ENCODE measurements at regions not wholly inside any gene's neighbourhood (a gene's known extent, or its start where the extent isn't known, plus 50 kb on each side); places are given as distances from the start of the nearest gene placed in this dataset.

DNA sequence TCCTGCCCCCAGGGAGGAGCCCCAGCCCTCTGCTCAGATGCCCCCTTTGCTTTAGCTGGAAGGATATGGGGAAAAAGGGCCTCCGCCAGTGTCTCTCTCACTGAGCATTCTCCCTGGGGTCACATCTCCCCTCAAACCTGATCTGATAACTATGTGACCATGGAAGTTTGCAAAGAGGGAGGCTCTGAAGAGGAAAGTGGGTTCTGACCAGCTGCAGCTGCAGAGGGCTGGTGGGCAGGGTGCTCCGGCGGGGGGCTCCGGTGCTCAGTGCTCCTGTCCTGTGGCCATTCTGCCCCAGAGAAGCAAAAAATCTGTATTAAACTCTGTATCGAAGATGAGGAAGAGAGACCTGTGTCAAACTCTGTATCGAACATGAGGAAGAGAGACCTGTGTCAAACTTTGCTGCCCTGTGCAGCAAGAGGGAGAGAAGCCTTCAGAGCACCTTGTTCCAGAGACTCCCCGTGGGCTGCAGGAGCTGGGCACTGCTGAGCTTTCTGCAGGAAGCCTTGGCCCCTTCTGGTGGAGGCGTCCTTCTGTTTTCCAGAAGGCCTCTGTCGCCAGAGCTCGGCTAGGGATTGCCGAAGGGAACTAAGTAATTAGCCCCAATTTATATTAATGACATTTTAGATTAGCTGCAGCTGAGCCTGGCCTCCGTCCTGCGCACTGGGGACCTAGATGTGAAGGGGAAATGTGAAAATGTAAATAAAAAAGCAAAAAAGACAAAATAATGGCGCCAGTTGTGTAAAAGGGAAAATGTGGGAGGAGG, 186.2 kb upstream of the C1orf174 start:
- no peak for DNase-seq (ENCODE audit: low read depth in 2 of 3, low spot score in 2 of 3)

DNA sequence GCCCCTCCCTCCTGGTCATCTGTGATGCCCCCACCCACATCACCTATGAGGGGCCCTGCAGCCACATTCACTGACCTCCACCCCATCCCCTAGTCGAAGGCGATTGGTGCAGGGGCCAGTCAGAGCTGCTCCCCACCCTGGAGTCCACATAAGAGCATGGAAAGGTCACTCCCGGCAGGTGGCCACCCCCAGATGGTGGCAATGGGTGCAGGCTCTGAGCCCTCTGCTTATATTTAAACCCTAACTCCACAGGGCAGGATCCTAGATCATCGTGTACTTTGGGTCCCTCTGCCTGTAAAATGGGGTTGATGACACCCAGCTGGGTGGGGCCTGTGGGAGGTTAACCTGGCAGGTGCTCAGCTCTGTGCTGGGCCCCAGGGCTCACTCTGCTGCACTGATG, 186.8 kb upstream of the C1orf174 start:
- DNase-seq (ENCODE audit: low read depth in 2 of 3, low spot score in 2 of 3) = no peak

DNA sequence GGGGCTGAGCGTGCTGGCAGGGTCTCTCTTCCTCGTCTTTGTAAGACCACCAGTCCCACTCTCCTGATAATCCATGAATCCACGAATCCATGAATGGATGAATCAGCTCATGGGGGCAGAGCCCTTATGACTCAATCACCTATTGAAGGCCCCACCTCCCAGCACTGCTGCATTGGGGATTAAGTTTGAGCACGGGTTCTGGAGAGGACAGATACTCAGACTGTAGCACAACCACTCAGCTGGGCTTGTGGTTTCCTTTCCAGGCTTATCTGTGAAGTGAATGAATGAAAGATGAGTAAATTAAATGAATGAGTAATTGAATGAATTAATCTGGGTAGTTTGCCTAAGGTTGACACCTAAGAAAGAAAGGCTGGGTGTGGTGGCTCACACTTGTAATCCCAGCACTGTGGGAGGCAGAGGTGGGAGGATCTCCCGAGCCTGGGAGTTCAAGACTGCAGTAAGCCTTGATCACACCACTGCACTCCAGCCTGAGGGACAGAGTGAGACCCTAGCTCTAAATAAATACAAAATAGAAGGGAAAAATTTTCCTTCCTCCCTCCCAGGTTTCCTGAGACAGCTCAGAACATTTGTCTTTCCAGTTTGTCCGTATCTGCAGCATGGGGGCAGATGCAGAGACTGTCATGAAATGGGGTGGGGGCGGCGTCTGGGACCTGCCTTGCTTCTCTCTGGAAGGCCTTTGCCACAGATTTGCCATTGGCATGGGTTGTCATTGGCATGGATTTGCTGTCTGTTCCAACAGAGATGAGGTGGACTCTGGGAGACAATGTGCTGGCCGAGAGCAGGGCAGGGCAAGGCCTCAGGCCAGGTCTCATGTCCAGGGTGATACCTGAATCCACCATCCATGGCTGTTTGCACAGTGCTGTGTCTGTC, 187.7 kb upstream of the C1orf174 start:
- no peak for DNase-seq (ENCODE audit: low read depth in 2 of 3, low spot score in 2 of 3)

DNA sequence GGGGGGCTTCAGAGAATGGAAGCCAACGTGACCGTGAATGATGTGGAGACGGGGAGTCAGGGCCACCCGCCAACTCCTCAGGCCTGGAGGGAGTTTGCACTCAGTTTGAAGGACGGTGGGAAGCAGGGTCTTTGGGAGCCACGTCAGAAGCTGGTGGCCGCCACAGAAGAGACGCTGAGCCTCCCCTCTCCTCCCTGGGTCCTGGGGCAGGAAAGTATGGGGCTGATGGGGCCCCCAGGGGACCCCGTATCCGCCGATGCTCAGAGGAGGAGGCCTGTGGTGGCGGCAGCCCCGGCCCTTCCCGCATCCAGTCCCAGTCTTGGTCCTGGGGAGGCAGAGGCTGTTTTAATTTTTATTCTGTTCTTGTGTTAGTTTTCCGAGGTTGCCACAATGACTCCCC, 188.6 kb upstream of the C1orf174 start:
- DNase-seq (ENCODE audit: low read depth in 2 of 3, low spot score in 2 of 3) = no peak

DNA sequence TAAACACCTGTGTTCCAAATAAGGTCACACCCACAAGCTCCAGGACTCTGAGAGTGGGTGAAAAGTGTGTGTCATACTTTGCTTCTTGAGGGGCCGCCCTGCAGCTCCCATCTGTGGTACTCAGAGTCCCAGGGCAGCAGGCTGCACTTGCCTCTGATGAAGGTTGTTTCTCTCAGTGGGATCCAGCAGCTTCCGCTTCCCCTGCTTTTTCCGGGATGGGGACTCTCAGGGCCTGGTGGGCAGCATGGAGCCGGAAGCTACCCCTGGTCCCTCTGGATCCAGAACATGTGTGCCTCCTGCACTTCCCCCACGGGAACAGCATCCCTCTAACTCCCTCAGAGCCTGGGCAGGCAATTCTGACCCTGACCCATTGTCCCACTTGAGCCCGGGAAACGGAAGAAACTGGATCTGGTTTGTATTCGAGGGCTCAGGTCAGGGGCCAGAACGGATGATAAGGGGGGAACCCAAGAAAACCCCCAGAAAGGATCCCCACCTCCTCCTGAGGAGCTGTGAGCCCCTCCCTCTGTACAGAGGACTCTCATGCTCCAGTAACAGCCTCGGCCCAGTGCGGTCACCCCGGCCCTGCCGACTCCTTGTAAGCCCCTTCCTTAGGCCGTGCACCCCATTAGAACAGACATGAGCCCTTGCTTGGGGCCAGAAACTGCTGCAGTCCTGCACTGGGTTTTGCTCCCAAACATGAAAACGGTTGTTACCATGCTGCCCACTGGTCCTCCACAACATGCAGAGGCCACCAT, 189.5 kb upstream of the C1orf174 start:
- DNase-seq (ENCODE audit: low read depth in 2 of 3, low spot score in 2 of 3) = no peak

DNA sequence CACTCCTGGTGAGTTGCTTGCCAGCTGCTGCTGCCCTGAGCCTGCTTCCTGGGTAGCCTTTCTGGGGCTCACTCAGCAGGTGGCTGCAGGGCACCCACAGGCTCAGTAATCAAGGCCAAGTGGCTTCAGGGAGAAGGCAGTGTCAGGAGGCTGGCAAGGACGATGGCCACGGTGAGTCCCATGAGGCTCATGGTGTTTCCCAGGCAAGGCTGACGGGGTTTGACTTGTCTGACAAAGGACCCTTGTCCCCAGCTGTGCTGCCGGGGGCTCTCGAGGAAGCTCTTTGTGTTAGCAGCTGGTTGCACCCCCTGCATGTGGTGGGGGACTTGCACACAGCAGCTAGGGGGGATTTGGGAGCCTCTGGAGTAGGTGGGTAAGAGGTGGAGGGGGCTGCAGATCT, 190.5 kb upstream of the C1orf174 start:
- no peak for DNase-seq (ENCODE audit: low read depth in 2 of 3, low spot score in 2 of 3)

DNA sequence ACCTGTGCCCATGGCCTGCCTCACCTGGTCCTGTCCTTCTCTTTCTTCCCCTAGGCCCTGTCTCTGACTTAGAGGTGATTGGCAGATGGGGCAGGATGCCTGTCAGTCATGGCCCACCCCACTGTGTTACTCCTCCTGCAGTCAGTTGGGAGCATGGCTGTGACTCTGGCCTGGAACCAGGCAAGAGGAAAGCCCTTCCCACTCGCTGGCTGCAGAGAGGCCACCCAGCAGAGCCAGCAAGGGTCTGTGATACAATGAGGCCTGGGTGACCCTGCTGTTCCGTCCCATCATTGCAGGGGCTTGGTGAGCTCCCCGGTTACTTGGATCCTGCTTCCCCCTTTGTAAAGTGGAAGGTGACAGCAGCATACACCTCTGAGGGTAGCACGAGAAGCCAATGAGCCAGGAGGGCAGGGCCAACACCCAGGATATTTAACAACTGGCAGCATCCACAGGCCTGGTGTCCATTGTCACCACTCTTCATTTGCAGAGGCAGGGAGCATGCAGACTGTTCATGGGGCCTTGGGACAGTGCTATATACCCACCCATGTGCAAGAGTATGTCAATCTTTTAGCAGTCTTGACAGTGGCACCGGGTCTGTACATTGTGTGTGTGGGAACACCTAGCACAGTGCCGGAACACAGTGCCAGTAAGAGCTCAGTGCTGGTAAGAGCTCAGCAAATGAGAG, 191.0 kb upstream of the C1orf174 start:
- no peak for DNase-seq (ENCODE audit: low read depth in 2 of 3, low spot score in 2 of 3)

DNA sequence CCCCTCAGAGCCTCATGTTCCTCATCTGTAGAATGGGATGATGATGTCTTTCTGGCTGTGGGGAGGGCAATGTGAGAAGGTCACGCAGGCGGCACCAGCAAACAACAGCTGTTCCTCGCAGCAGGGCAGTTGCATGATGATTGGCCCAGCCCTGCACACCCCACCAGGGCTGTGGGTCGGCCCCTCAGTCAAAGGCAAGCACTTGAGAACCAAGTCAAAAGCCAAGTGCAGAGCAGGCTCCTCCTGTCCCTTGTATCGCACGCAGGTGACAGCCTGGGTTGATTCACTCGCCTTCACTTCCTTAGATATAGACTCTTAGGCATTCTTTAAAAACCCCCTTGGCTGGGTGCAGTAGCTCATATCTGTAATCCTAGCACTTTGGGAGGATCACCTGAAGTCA, 191.9 kb upstream of the C1orf174 start:
- no peak for DNase-seq (ENCODE audit: low read depth in 2 of 3, low spot score in 2 of 3)

DNA sequence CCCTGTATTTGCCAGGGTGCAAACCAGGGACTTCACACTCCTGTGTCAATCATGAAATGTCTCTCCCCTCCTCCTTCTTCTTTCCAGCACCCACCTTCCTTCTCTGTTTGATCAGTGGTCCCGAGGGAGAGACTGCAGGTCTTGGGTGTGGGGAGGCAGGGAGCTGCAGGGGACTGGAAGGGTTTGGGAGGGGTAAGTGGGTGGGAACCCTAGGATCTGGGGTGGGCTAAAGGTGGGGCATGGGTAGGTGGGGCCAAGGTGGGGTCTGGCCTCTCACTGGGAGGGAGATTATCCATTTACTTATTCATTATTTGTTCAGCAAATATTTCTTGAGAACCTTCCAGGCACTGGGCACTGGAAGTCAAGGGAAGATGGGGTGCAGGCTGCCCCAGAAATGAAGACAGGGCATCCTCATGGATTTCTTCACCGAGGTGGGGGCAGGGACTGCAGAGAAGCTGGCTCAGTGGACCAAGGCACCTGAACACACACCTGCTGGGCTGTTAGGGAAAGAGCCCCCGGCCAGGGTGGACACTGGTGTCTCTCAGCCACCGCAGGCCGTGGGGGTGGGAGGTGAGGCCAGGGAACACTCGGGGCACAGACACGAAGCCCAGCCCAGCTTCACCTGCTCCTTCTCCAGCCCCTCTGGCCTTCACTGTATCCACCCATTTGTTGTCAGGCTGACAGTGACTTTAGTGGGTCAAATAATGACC, 193.9 kb upstream of the C1orf174 start:
- no peak for DNase-seq (ENCODE audit: low read depth in 2 of 3, low spot score in 2 of 3)

DNA sequence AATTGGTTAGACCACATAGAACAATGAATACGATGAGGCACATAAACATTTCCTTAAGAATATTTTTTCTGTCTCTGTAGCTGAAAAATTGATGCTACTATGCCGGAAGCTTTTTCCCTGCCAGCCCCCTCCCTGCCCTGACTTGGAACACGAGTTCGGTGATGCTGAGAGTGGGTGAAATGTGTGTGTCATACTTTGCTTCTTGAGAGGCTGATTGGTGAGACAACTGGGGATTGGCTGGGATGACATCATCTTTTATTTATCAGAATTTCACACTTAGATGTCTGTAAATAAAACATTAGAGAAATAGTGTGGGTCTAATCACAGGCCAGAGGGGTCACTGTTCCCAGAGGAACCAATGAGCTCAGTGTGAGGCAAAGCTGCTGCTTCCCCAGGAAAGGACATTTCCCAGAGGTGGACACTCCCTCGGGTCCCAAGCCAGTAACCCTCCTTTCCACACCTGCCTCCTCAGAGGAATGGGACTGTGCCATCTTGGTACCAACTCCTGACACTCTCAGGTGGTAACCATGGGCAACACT, 195.4 kb upstream of the C1orf174 start:
- DNase-seq (ENCODE audit: low read depth in 2 of 3, low spot score in 2 of 3) = no peak

DNA sequence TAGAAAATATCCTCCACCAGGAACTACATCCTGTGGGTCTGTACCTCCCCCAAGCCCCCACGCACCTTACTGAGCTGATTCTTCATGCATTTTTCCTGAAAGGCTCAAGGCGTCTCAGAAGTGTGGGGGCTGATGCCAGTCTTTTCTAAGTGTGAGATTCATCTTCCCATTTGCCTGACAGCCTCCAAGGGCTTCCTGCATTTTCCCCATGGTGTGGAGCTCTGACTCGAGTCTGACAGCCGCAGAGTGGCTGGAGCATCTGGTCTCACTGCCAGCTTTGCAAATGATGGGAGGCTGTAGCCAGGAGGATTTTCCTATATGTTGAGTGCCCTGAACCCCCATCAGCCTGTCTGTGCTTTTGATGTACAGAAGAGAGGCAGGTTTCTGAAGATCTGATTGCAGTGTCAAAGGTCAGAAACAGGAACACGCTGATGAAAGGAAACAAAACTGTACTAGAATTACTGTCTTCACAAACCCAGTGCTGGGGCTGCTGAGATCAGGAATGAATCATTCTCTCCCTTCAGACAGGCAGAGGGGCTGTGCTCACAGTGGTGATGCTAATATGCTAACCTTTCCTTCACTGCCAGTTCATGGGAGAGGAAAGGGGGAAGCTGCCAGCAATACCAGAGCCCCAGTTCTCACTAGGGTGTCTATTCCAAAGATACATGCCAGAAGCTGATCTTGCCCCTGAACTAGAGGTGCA, 201.5 kb upstream of the C1orf174 start:
- DNase-seq (ENCODE audit: low read depth in 2 of 3, low spot score in 2 of 3) = no peak

DNA sequence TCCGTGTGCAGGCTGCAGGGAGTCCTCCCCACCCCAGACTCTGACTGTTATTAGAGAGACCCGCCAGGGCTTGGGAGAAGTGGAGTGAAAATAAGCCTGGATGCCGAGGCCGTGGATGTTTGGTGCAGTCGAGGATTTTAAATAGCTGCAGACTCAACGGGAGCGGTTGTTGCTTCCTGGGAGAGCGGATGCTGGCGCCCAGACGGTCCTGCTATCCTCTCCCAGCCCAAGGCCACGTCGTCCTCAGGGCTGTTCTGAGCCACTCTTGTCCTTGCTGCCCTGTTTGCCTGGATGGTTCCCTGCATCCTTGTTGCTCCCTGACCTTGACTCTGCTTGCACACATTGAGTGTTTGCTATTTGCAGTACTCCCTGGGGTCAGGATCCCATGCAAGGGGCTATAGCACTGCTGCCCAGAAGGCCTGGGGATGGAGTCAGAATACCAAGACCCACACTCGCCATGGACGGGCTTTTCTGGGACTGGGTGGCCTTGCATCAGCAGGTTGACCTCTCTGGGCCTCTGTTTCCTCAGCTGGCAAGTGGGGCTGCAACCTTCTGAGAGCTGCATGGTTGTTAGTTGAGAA, 205.3 kb upstream of the C1orf174 start:
- no peak for DNase-seq (ENCODE audit: low read depth in 2 of 3, low spot score in 2 of 3)

DNA sequence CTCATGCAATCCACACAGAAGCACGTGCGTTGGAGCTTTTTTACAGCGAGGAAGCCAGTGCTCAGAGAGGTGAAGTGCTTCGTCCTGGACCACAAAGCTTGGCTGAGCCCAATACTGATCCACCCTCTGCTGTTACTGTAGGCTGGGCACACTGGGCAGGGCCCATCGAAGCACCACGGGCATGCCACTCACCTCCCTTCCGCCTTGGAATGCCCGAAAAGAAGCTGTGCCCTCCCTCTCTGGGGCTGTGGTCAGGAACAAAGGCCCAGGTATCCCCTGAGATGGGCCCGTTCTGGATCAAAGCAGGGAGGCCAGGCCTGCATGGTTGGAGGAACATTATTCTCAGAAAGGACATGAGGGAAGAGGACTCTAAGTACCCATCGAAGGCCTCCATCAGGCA, 206.7 kb upstream of the C1orf174 start:
- DNase-seq (ENCODE audit: low read depth in 2 of 3, low spot score in 2 of 3) = no peak

DNA sequence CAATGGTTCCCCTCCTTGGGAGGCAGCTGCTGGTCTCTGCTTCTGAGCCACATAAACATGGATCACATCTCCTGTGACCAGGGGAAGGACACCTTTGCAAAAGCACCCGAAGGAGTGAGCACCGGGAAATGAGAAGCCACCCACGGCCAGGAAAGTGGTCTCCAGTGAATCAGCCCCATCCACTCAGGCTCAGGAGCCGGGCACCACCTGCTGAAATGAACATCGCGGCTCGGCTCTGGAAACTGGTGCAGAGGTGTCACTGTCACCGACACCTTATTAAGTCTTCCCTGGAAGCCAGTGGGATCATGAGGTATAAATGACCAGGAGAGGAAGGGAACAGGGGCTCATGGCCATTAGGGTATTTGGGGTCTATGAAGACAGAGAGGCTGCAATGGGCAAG, 207.2 kb upstream of the C1orf174 start:
- no peak for DNase-seq (ENCODE audit: low read depth in 2 of 3, low spot score in 2 of 3)

DNA sequence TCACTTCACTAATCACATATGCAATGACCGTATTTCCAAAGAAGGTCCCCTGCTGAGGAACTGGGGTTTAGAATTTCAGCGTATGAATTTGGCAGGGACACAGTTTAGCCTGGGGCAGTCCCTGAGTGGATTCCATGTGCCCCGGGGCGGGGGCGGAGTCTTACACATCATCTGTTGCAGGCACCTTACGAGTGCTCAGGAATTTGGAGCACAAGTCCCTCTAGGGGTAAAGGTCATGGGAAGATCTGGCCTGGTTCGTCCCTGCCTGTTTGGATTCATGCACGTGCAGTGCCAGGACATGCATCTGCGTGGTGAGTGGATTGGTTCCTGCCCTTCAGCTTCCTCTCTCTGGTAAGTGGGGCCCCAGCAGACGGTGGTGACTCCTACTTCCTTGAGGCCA, 208.3 kb upstream of the C1orf174 start:
- no peak for DNase-seq (ENCODE audit: low read depth in 2 of 3, low spot score in 2 of 3)

DNA sequence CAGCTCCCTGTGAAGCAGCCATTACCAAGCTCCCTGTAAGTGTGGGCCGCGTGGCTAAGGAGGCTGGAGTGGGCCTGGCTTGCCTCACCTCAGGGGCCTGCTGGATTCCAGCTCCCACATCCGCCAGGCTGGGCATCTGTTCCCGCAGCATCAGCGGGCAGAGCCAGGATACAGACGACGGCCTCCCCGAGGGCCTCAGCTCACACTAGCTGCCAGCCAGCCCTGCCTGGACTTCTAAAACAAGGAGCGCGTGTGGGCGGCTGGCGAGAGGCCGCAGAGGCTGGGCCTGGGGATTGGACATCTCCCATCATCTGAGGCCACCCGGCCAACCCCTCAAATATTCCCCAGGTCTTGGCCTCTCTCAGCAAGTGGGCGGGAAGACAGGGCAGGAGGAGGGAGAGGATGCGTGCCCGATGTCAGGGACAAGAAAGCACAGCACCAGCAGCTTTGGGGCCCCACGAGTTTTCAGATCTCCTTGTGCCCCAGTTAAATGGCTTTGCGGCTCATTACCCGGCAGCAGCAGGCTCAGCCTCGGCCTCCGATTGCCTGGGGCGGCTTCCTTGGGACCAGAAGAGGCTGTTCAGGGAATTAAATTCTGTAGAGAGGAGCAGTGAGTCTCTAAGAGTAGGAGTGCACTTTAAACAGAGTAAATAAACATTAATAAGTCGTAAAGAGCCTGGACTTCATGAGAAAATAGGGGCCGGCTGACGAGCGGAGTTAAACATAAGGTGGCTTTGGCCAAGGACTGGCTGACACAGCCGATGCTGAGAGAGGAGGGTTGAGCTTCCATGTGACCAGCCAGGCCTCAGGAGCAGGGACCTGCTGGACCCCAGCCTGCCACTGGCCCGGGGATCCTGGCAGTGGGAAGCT, 208.9 kb upstream of the C1orf174 start:
- no peak for DNase-seq (ENCODE audit: low read depth in 2 of 3, low spot score in 2 of 3)

DNA sequence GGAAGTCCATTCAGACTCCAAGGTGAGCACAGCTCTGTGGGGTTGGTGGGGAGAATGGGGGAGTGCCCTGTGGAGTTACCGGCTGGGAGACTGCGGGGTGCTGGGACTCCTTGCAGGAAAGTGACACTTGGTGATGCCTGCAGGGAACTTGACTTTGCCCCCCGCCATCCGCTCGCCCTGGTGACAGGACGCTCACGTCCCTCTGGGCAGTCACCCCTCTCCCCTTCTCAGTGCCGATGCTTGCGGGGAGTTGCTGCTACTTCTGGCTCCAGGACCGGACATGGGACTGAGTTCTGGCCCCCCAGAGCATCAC, 209.5 kb upstream of the C1orf174 start:
- DNase-seq (ENCODE audit: low read depth in 2 of 3, low spot score in 2 of 3) = no peak

DNA sequence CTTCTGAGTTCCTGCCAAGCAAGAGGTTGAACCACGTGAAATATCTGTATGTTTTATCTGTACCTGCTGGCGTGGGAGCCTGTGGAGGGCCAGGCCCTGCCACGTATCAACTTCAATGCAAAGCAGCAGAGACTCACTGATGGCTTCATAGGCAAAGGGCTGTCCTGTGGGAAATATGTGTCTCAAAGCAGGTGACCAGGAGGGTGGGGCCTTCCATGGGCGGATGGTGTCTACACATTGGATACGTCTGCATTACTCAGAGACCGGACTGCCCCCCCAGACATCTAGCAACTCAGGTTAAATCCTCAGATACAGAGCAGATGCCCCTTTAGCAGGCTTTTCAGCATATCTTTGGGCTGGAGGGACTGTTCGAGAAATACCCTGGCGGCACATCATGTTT, 210.8 kb upstream of the C1orf174 start:
- DNase-seq (ENCODE audit: low read depth in 2 of 3, low spot score in 2 of 3) = no peak

DNA sequence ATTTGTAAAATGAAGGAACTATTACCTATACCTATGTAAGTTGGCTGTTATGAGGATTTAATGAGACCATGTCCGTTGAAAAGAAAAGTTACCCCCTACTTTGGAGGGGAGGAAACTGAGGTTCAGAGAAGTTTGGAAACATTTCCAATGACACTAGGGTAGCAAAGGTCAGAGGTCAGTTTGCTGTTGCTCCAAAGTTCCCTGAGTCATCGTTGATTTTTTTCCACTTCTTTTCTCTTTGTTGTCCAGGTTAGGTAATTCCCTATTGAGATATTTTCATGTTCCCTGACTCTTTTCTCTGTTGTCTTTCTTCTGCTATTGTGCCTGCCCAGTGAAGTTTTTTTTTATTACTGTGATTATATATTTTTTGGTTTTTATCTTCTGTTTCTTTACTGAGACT, 213.8 kb upstream of the C1orf174 start:
- DNase-seq (ENCODE audit: low read depth in 2 of 3, low spot score in 2 of 3) = no peak
